ENCODE measurements at regions not wholly inside any gene's neighbourhood (a gene's known extent, or its start where the extent isn't known, plus 50 kb on each side); places are given as distances from the start of the nearest gene placed in this dataset.

DNA sequence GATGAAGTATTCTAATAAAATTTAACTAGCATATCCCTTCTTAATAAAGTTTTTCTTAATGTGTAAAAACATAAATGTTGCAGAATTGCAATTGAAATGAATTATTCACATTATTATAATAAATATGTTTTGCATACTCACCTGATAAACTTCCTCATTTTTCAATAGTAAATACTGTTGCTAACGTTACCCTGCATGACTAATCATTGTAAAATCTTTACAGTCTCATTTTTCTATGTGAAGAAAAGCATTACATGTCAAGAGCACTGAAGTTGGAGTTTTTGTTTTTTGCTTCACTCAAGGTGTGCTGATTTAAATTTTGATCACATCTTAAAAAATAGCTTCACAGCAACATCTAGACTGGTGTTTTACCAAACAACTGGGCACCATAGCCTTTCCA is 157.2 kb upstream of the CDH18 start:
- H3K9me3 ChIP-seq (ENCODE audit: control insufficient read depth in 4 of 4, low read length in 3 of 4): no peaks in the 10 kb centered on the region
- no peaks in the 10 kb centered on the region for H3K27me3 ChIP-seq (ENCODE audit: control insufficient read depth in 4 of 4, insufficient read depth in 4 of 4, low read length in 3 of 4)
- no peak for DNase-seq (ENCODE audit: low spot score)
- 27% methylated on average over 1 of the region's 1 CpG for WGBS
- H3K4me1 ChIP-seq (ENCODE audit: control insufficient read depth in 4 of 4, insufficient read depth in 4 of 4, low read length in 3 of 4): no peaks in the 10 kb centered on the region
- TF ChIP-seq FOXA1 (IDR thresholded peaks at IDR 0.05) (no peak), FOXA2 (IDR thresholded peaks at IDR 0.05) (no peak), HNF4G (IDR thresholded peaks at IDR 0.05) (no peak), CTCF (IDR thresholded peaks at IDR 0.05; ENCODE audit: low read depth, low read length, missing input control) (no peak), NR2F2 (IDR thresholded peaks at IDR 0.05) (no peak), REST (IDR thresholded peaks at IDR 0.05) (no peak), HNF4A (conservative IDR thresholded peaks at IDR 0.05) (no peak), GABPA (IDR thresholded peaks at IDR 0.05 in 1 of 2, conservative IDR thresholded peaks at IDR 0.05 in 1 of 2) (no peak), RAD21 (IDR thresholded peaks at IDR 0.05) (no peak), EGR1 (IDR thresholded peaks at IDR 0.05; ENCODE audit: low read depth in 2 of 2) (no peak), SP1 (IDR thresholded peaks at IDR 0.05) (no peak), JUND (IDR thresholded peaks at IDR 0.05) (no peak), ATF3 (IDR thresholded peaks at IDR 0.05) (no peak)
- TF ChIP-seq, protein P1, sequence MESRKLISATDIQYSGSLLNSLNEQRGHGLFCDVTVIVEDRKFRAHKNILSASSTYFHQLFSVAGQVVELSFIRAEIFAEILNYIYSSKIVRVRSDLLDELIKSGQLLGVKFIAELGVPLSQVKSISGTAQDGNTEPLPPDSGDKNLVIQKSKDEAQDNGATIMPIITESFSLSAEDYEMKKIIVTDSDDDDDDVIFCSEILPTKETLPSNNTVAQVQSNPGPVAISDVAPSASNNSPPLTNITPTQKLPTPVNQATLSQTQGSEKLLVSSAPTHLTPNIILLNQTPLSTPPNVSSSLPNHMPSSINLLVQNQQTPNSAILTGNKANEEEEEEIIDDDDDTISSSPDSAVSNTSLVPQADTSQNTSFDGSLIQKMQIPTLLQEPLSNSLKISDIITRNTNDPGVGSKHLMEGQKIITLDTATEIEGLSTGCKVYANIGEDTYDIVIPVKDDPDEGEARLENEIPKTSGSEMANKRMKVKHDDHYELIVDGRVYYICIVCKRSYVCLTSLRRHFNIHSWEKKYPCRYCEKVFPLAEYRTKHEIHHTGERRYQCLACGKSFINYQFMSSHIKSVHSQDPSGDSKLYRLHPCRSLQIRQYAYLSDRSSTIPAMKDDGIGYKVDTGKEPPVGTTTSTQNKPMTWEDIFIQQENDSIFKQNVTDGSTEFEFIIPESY (IDR thresholded peaks at IDR 0.05): no peak
- H3K27ac ChIP-seq (ENCODE audit: low read depth in 1 of 2, low read length in 2 of 2): no peak overlapping the region
- no peaks in the 10 kb centered on the region for H3K36me3 ChIP-seq (ENCODE audit: control insufficient read depth in 4 of 4, insufficient read depth in 3 of 4, low read depth in 1 of 4, low read length in 3 of 4)
- no peak overlapping the region for H3K4me3 ChIP-seq (ENCODE audit: low read depth in 1 of 3, low read length in 3 of 3)
- H3K9ac ChIP-seq (ENCODE audit: low read depth in 1 of 2, low read length in 2 of 2): no peak overlapping the region

- no peak for DNase-seq (ENCODE audit: low spot score)
- Histone ChIP-seq H3K4me1 (ENCODE audit: control insufficient read depth in 4 of 4, insufficient read depth in 4 of 4, low read length in 3 of 4) (peaks cover 0 to 1% (median 0%) of the 10 kb centered on the region in 4 donors), H3K27me3 (ENCODE audit: control insufficient read depth in 4 of 4, insufficient read depth in 4 of 4, low read length in 3 of 4) (no peaks in the 10 kb centered on the region), H3K9me3 (ENCODE audit: control insufficient read depth in 4 of 4, low read length in 3 of 4) (peaks cover 0 to 2% (median 0%) of the 10 kb centered on the region in 4 donors), H3K9ac (ENCODE audit: low read depth in 1 of 2, low read length in 2 of 2) (no peak overlapping the region), H3K36me3 (ENCODE audit: control insufficient read depth in 4 of 4, insufficient read depth in 3 of 4, low read depth in 1 of 4, low read length in 3 of 4) (no peaks in the 10 kb centered on the region), H3K27ac (ENCODE audit: low read depth in 1 of 2, low read length in 2 of 2) (no peak overlapping the region), H3K4me3 (ENCODE audit: low read depth in 1 of 3, low read length in 3 of 3) (no peak overlapping the region)
- WGBS: 38% methylated on average over 3 of the region's 3 CpGs
- TF ChIP-seq GABPA (IDR thresholded peaks at IDR 0.05 in 1 of 2, conservative IDR thresholded peaks at IDR 0.05 in 1 of 2) (no peak), CTCF (IDR thresholded peaks at IDR 0.05; ENCODE audit: low read depth, low read length, missing input control) (no peak), NR2F2 (IDR thresholded peaks at IDR 0.05) (no peak), HNF4G (IDR thresholded peaks at IDR 0.05) (no peak), JUND (IDR thresholded peaks at IDR 0.05) (no peak), FOXA1 (IDR thresholded peaks at IDR 0.05) (no peak), YY1 (IDR thresholded peaks at IDR 0.05) (no peak), RXRA (IDR thresholded peaks at IDR 0.05) (no peak), REST (IDR thresholded peaks at IDR 0.05) (no peak)
- TF ChIP-seq, protein P1 (IDR thresholded peaks at IDR 0.05): no peak
These were observed 141.5 kb upstream of the CDH18 start for GRCh38 chr5:20129501-20129900.
